ENCODE measurements at regions not wholly inside any gene's neighbourhood (a gene's known extent, or its start where the extent isn't known, plus 50 kb on each side); places are given as distances from the start of the nearest gene placed in this dataset.
"Not testable (repeated sequence)": the region's sequence is repeated elsewhere in the genome, so short reads cannot be mapped to it uniquely, and the experiment has no call there.

DNA sequence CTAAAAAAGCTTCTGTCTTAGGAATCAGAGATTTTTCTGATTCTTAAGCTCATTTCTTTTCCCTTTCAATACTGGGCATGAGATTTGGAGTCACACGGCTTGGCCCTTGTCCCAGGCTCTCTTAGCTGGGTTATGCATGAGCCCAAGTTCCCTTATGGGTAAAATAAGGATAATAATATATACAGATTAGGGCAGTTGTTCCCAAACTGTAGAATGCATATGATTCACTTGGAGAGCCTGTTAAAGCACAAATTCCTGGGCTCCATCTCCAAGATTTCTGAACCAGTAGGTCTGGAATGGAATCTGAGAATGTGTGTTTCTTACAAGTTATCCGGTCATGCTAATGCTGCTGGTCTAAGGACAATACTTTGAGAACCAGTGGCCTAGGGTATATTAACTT is 154.0 kb downstream of the REEP3 start:
- intact Hi-C loops (cut with micrococcal nuclease) = no loop called here
- DNase-seq = no peak
- no peak for ATAC-seq

GRCh38 chr10:63677001-63677400 is 155.8 kb downstream of the REEP3 start:
- DNase-seq (no peak), ATAC-seq (no peak)
- intact Hi-C loops (cut with micrococcal nuclease) = no loop called here

GRCh38 chr10:63680545-63680944 is 159.3 kb downstream of the REEP3 start:
- intact Hi-C loops (cut with micrococcal nuclease); DNase-seq; ATAC-seq: not testable (repeated sequence)

GRCh38 chr10:63681993-63682697 is 160.9 kb downstream of the REEP3 start:
- DNase-seq (no peak), ATAC-seq (peak; percentile 96)
- intact Hi-C loops (cut with micrococcal nuclease) = no loop called here

DNA sequence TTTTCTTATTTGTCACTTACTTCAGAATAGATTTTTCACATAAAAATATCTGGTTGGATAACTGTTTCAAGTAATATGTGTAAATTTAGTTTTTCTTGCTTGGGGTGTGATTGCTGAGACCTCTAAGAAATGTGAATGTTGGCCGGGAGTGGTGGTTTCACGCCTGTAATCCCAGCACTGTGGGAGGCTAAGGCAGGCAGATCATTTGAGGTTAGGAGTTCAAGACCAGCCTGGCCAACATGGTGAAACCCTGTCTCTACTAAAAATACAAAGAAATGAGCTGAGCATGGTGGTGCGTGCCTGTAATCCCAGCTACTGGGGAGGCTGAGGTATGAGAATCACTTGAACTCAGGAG is 161.5 kb downstream of the REEP3 start:
- DNase-seq; intact Hi-C loops (cut with micrococcal nuclease): not testable (repeated sequence)
- peak; percentile 65 for ATAC-seq

DNA sequence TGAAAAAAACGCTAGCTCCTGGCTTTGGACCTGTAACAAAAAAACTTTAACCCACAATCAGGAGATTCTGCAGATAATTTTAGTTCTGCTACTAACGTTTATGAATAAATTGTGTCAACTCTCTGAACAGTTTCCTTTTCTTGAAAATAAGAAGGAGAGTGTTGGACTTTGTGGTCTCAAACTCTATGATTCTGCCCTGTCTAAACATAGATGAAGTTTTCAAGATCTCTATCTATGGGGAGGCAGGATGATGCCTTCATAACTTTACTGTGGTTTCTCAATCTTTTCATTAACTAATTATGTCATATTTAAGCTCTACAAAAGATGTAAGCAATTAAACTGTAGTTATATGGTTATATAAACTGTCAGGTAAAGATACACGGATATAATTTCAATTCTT is 162.0 kb downstream of the REEP3 start:
- ATAC-seq = no peak
- no peak for DNase-seq
- intact Hi-C loops (cut with micrococcal nuclease) = no loop called here

- no peak for ATAC-seq
- intact Hi-C loops (cut with micrococcal nuclease) = no loop called here
- DNase-seq = no peak
Measured at GRCh38 chr10:63683686-63684085, 162.5 kb downstream of the REEP3 start.

DNA sequence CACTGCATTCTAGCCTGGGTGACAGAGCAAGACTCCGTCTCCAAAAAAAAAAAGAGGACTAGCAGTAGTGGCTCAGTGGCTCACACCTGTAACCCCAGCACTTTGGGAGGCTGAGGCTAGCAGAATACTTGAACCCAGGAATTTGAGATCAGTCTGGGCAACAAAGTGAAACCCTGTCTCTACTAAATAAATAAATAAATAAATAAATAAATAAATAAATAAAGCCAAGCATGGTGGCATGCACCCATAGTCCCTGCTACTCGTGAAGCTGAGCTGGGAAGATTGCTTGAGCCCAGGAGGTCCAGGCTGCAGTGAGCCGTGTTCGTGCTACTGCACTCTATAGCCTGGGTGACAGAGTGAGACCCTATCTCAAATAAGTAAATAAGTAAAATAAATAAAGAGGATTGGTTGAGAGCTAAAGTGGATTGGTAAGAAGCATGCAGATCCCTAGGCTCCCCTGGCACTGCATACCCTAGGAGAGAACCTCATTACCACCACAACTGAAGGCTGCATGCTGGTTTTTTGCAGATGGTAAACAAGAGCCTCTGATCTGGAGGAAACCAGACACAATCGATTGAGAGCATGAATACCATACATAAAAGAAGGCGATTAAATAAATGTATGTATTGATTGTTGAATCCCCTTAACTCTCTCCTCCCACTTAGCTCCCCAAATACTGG is 163.2 kb downstream of the REEP3 start:
- ATAC-seq (no peak), DNase-seq (no peak)
- intact Hi-C loops (cut with micrococcal nuclease) = no loop called here

GRCh38 chr10:63689768-63690167 is 168.6 kb downstream of the REEP3 start:
- intact Hi-C loops (cut with micrococcal nuclease) = no loop called here
- DNase-seq (no peak), ATAC-seq (no peak)

- no peak for DNase-seq
- ATAC-seq = peak; percentile 81
- intact Hi-C loops (cut with micrococcal nuclease) = no loop called here
Measured at GRCh38 chr10:63692220-63692896, 171.2 kb downstream of the REEP3 start.

DNA sequence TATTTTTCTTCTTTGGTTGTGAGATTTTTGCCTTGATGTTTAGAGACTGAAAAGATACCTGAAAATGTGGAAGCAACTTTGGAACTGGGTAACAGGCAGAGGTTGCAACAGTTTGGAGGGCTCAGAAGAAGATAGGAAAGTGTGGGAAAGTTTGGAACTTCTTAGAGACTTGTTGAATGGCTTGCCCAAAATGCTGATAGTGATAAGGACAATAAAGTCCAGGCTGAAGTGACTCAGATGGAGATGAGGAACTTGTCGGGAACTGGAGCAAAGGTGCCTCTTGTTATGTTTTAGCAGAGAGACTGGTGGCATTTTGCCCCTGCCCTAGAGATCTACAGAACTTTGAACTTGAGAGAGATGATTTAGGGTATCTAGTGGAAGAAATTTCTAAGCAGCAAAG is 171.8 kb downstream of the REEP3 start:
- intact Hi-C loops (cut with micrococcal nuclease); ATAC-seq; DNase-seq: not testable (repeated sequence)

GRCh38 chr10:63696205-63696604 is 175.0 kb downstream of the REEP3 start:
- DNase-seq = no peak
- ATAC-seq = no peak
- intact Hi-C loops (cut with micrococcal nuclease) = no loop called here

DNA sequence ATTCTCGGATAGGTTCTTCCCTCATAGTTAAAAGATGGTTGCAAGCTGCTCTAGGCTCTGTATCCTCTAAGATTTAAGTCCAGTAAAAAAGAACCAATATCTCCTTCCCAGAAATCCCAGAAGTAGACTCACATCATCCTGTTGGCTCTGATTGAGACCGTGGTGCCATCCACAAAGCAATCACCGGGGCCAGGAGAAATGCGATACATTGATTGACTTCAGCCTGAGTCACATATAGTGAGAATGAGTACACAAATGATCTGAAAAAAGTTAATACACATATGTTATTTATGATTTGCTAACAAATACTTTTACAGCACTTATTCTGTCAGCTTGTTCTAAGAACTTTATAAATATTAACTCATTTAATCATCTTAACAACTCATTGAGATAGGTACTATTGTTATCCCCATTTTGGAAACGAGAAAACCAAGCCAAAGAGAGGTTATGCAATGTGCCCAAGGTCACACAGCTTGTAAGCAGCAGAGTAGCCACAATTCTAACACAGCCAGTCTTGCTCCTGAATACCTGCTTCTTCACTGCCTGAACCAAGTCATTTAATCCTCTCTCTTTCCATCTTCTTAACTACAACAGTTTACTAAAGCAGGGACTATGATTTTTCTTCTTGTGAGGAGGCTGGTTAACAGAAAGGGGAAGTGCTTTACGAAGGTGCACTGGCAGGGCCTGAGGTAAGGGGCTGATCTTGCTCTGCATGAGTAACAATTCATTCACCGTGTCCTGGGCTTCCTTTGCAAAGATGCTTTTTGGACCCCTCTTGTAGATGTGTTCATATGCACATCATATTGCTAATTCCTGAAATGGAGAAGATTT is 177.0 kb downstream of the REEP3 start:
- no peak for DNase-seq
- intact Hi-C loops (cut with micrococcal nuclease) = no loop called here
- ATAC-seq = no peak

GRCh38 chr10:63698787-63699150 is 177.6 kb downstream of the REEP3 start:
- ATAC-seq (peak; percentile 69), DNase-seq (no peak)
- intact Hi-C loops (cut with micrococcal nuclease) = no loop called here

DNA sequence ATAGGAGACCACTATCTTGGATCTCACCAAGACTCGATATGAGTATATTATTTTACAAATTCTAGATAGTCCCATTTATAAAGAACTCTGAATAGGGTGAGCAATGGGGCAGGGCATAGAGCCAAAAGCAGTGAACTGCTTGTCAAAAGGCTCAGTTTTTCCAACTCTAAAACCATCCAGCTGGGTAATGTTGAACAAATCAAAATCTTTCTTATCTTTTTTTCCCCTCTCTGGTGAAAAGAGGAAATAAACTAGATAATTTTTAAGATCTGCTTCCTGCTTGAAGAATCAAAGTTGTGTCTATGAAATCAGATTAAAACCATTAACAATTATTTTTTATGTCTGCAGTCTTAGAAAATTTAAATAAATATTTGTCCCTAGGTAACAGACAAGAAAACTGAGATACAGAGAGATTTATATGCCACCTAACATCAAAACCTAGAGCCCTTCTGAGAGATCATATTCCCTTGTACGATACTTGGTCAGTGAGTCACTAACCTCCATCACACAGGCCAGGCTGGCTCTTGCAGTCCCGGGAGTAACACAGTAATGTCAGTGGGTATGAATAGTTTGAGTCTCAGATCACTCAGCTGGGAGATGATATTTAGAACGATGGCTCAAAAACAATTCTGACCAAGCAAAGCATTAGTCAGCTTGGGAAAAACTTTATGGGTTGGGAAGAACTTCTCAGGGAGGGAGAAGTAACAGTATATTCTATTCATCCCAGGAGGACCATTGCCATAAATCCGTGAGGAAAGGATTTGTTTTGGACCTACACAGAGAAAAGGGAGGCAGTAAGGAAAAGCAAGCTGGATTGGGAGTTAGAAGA is 178.8 kb downstream of the REEP3 start:
- intact Hi-C loops (cut with micrococcal nuclease) = no loop called here
- ATAC-seq (peak; percentile 86), DNase-seq (peak; percentile 44)

DNA sequence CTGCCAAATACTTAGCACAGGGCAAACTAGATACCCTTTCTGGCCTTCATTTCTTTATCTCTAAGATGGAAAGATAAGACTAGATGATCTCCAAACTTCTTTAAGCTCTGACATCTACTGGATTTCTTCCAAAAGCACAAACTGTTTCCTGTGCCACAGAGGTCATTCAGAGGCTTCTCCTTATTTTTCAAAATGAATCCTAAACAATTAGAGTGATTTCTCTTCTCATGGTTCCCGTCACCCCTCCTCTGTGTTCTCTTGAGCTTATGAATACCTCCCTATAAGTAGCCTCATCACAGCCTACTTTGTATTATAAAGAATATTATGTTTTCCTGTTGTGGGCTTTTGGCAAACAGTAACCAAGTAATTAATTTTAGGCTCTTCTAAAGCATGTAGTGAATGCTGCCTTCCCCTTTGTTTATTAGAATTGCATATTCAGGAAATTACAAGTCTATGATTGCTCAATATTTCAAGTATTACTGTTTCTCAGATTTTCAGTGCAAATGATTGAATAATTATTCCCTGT is 179.5 kb downstream of the REEP3 start:
- intact Hi-C loops (cut with micrococcal nuclease) = no loop called here
- ATAC-seq (peak; percentile 13), DNase-seq (no peak)

DNA sequence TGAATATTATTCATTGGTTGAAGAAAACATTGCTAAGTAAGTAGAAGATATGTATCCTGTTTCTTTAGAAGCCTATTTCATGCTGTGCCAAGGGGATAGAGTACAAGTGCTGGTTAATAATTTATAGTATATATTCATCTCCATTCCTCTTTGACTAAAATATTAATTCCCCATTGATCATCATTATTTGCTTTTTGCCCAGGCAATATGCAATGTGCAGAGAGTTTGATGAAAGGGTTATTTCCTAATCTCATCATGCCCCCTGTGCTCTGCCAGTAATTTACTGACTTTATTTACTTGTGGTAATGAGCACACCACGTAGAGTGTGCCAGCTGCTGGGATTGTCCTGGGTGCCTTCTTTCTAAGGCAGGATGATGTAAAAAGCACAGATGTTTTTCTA is 180.9 kb downstream of the REEP3 start:
- intact Hi-C loops (cut with micrococcal nuclease) = no loop called here
- DNase-seq = no peak
- ATAC-seq = no peak

- intact Hi-C loops (cut with micrococcal nuclease) = no loop called here
- ATAC-seq = peak; percentile 34
- DNase-seq = no peak
Measured at GRCh38 chr10:63703113-63703670, 182.0 kb downstream of the REEP3 start.

Measured in left ventricle myocardium superior (tissue), 1 donor.